Stimulated activated naive CD8-positive, alpha-beta T cell treated with anti-CD3 and anti-CD28 coated beads, Interleukin-15, Interleukin-2, amounts not matched to agents 100 ng/mL and 50 ng/mL, for 24 hours (primary cell): ENCODE measurements at regions not wholly inside any gene's neighbourhood (a gene's known extent, or its start where the extent isn't known, plus 50 kb on each side); places are given as distances from the start of the nearest gene placed in this dataset.
A peak's percentile ranks its signal among the peaks of the same experiment; 100 is the strongest.
"Not testable (repeated sequence)": the region's sequence is repeated elsewhere in the genome, so short reads cannot be mapped to it uniquely, and the experiment has no call there.

Experiments
- H3K27ac Mint-ChIP-seq: one replicate; pipeline ENCODE4 v1.8.0; 2021; ENCODE audit warnings: mild to moderate bottlenecking, mixed read lengths
- H3K27me3 Mint-ChIP-seq: one replicate; pipeline ENCODE4 v1.8.0; 2021; ENCODE audit warnings: mixed read lengths
- H3K36me3 Mint-ChIP-seq: one replicate; pipeline ENCODE4 v1.8.0; 2021; ENCODE audit warnings: low read depth, mixed read lengths
- H3K4me1 Mint-ChIP-seq: one replicate; pipeline ENCODE4 v1.8.0; 2021; ENCODE audit warnings: low read depth, mixed read lengths
- H3K4me3 Mint-ChIP-seq: one replicate; pipeline ENCODE4 v1.8.0; 2021; ENCODE audit warnings: mild to moderate bottlenecking, mixed read lengths
- H3K9me3 Mint-ChIP-seq: one replicate; pipeline ENCODE4 v1.8.0; 2021; ENCODE audit warnings: mixed read lengths

GRCh38 chr14:89514601-89515000, 97.6 kb upstream of the FOXN3 start:
- no peaks in the 10 kb centered on the region for H3K9me3 Mint-ChIP-seq
- peaks cover 19% of the 10 kb centered on the region for H3K36me3 Mint-ChIP-seq
- peaks cover 70% of the 10 kb centered on the region for H3K4me1 Mint-ChIP-seq

GRCh38 chr14:89509891-89510290, 92.9 kb upstream of the FOXN3 start:
- H3K36me3 Mint-ChIP-seq, result peaks cover 12% of the 10 kb centered on the region
- peaks cover 71% of the 10 kb centered on the region for H3K4me1 Mint-ChIP-seq
- H3K4me3 Mint-ChIP-seq, result peak overlapping the region; percentile 80
- H3K9me3 Mint-ChIP-seq, result no peaks in the 10 kb centered on the region
- peak overlapping the region; percentile 95 for H3K27ac Mint-ChIP-seq
- H3K27me3 Mint-ChIP-seq, result no peaks in the 10 kb centered on the region

More at GRCh38 chr14:89514601-89515000, 97.6 kb upstream of the FOXN3 start:
- no peak overlapping the region for H3K4me3 Mint-ChIP-seq
- no peaks in the 10 kb centered on the region for H3K27me3 Mint-ChIP-seq
- H3K27ac Mint-ChIP-seq, result no peak overlapping the region

- no peak overlapping the region for H3K4me3 Mint-ChIP-seq
- H3K4me1 Mint-ChIP-seq, result peaks cover 76% of the 10 kb centered on the region
- no peaks in the 10 kb centered on the region for H3K9me3 Mint-ChIP-seq
- H3K36me3 Mint-ChIP-seq, result peaks cover 10% of the 10 kb centered on the region
- peak overlapping the region; percentile 50 for H3K27ac Mint-ChIP-seq
- no peaks in the 10 kb centered on the region for H3K27me3 Mint-ChIP-seq
Measured at GRCh38 chr14:89508863-89509262, 91.8 kb upstream of the FOXN3 start.

- Mint-ChIP-seq H3K36me3 (peaks cover 7% of the 10 kb centered on the region), H3K27me3 (no peaks in the 10 kb centered on the region), H3K4me1 (peaks cover 79% of the 10 kb centered on the region), H3K4me3 (peak overlapping the region; percentile 30), H3K9me3 (no peaks in the 10 kb centered on the region), H3K27ac (peak overlapping the region; percentile 76)
Measured at GRCh38 chr14:89507926-89508460, 91.0 kb upstream of the FOXN3 start.

- peaks cover 6% of the 10 kb centered on the region for H3K36me3 Mint-ChIP-seq
- H3K9me3 Mint-ChIP-seq, result no peaks in the 10 kb centered on the region
- no peak overlapping the region for H3K4me3 Mint-ChIP-seq
- H3K27ac Mint-ChIP-seq, result peak overlapping the region; percentile 34
- peaks cover 76% of the 10 kb centered on the region for H3K4me1 Mint-ChIP-seq
- no peaks in the 10 kb centered on the region for H3K27me3 Mint-ChIP-seq
Measured at GRCh38 chr14:89507521-89507920, 90.5 kb upstream of the FOXN3 start.

- peak overlapping the region; percentile 34 for H3K27ac Mint-ChIP-seq
- not testable (repeated sequence) for H3K4me3 Mint-ChIP-seq, H3K27me3 Mint-ChIP-seq, H3K36me3 Mint-ChIP-seq, H3K9me3 Mint-ChIP-seq
- H3K4me1 Mint-ChIP-seq, result peaks cover 70% of the 10 kb centered on the region
Measured at GRCh38 chr14:89506891-89507452, 89.9 kb upstream of the FOXN3 start.

GRCh38 chr14:89504602-89505313, 87.7 kb upstream of the FOXN3 start:
- Mint-ChIP-seq H3K4me1 (peaks cover 48% of the 10 kb centered on the region), H3K9me3 (no peaks in the 10 kb centered on the region), H3K27ac (no peak overlapping the region), H3K27me3 (no peaks in the 10 kb centered on the region), H3K4me3 (no peak overlapping the region), H3K36me3 (peaks cover 11% of the 10 kb centered on the region)

- no peak overlapping the region for H3K4me3 Mint-ChIP-seq
- H3K4me1 Mint-ChIP-seq, result peaks cover 44% of the 10 kb centered on the region
- no peaks in the 10 kb centered on the region for H3K9me3 Mint-ChIP-seq
- no peak overlapping the region for H3K27ac Mint-ChIP-seq
- H3K36me3 Mint-ChIP-seq, result peaks cover 11% of the 10 kb centered on the region
- H3K27me3 Mint-ChIP-seq, result no peaks in the 10 kb centered on the region
Measured at GRCh38 chr14:89504091-89504490, 87.1 kb upstream of the FOXN3 start.

- no peaks in the 10 kb centered on the region for H3K27me3 Mint-ChIP-seq
- H3K4me1 Mint-ChIP-seq, result peaks cover 38% of the 10 kb centered on the region
- H3K4me3 Mint-ChIP-seq, result no peak overlapping the region
- no peaks in the 10 kb centered on the region for H3K9me3 Mint-ChIP-seq
- peaks cover 11% of the 10 kb centered on the region for H3K36me3 Mint-ChIP-seq
- H3K27ac Mint-ChIP-seq, result no peak overlapping the region
Measured at GRCh38 chr14:89503431-89503996, 86.5 kb upstream of the FOXN3 start.

DNA sequence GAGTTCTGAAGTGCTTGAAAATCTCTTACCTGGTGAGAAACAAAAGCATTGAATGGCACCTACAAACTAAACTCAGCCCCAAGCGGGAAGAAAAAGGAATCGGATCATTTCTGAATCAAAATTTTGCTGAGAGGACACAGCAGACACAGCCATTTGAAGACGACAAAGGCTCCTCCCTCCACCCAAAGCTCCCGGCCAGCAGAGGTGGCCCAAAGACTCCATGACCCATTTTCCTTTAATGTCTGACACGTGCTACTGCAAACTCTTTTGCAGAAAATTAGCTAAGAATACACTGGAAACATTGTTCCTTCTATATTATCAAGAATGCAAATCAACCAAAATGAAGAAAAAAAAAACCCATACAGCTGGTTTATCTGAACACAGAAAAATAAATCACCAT, 85.9 kb upstream of the FOXN3 start:
- Mint-ChIP-seq H3K9me3 (no peaks in the 10 kb centered on the region), H3K4me3 (no peak overlapping the region), H3K36me3 (peaks cover 11% of the 10 kb centered on the region), H3K27ac (no peak overlapping the region), H3K4me1 (peaks cover 32% of the 10 kb centered on the region), H3K27me3 (no peaks in the 10 kb centered on the region)

DNA sequence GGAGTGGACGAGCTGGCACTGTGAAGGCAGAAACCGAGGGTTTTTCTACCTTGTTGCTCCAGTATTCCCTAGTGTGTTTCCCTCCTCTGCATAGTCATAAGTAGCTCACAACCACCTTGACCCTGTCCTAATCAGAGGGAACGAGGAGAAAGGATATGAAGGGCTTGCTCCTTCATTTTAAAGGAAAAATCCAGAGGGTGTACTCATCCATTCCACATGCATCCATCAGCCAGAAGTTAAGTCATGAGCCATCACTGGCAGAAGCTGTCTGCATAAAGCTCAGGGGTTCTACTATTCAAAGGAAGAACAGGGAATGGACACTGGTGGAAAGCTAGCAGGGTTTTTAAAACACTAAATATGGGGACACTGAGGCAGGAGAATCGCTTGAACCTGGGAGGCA, 84.3 kb upstream of the FOXN3 start:
- H3K9me3 Mint-ChIP-seq, result no peaks in the 10 kb centered on the region
- H3K36me3 Mint-ChIP-seq, result peaks cover 15% of the 10 kb centered on the region
- H3K4me1 Mint-ChIP-seq, result peaks cover 22% of the 10 kb centered on the region
- no peak overlapping the region for H3K27ac Mint-ChIP-seq
- H3K4me3 Mint-ChIP-seq, result no peak overlapping the region
- H3K27me3 Mint-ChIP-seq, result no peaks in the 10 kb centered on the region

DNA sequence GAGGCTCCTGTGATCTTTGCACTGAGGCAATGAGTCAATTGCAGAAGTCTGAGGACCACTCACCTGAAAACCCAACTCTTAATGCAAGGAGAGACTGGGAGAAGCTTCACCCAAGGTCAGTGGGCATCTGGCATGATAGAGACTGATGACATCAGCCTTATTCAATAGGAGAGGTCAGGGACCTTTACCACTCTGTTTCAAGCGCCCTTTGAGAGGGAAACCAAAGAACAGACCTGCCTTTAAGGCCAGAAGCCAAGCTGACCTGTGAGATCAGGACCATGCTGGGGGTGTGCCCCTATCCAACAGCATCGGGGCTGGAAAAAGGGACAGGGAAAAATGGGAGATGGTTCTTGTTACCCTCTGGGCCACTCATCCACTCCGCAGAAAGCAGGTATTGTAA, 83.3 kb upstream of the FOXN3 start:
- peaks cover 15% of the 10 kb centered on the region for H3K36me3 Mint-ChIP-seq
- H3K4me1 Mint-ChIP-seq, result peaks cover 25% of the 10 kb centered on the region
- H3K27me3 Mint-ChIP-seq, result no peaks in the 10 kb centered on the region
- H3K9me3 Mint-ChIP-seq, result no peaks in the 10 kb centered on the region
- no peak overlapping the region for H3K4me3 Mint-ChIP-seq
- no peak overlapping the region for H3K27ac Mint-ChIP-seq

GRCh38 chr14:89498878-89499277, 81.8 kb upstream of the FOXN3 start:
- Mint-ChIP-seq H3K4me1 (peaks cover 22% of the 10 kb centered on the region), H3K27ac (no peak overlapping the region), H3K36me3 (peaks cover 15% of the 10 kb centered on the region), H3K27me3 (no peaks in the 10 kb centered on the region), H3K9me3 (no peaks in the 10 kb centered on the region), H3K4me3 (no peak overlapping the region)

DNA sequence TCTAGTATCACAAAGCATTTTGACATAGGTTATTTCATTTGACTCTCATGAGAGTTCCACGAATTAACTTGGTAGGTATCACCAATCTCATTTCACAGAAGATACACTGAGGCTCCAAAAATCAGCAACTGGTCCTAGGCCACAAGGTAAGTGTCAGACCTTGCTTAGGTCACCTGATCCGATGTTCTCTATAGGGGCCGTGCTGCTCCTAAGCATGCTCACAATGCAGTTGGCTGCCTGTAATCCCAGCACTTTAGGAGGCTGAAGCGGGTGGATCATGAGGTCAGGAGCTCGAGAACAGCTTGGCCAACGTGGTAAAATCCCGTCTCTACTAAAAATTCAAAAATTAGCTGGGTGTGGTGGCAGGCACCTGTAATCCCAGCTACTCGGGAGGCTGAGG, 78.7 kb upstream of the FOXN3 start:
- Mint-ChIP-seq H3K4me1 (peaks cover 24% of the 10 kb centered on the region), H3K9me3 (no peaks in the 10 kb centered on the region), H3K27ac (no peak overlapping the region), H3K4me3 (no peak overlapping the region), H3K27me3 (no peaks in the 10 kb centered on the region), H3K36me3 (peaks cover 8% of the 10 kb centered on the region)

DNA sequence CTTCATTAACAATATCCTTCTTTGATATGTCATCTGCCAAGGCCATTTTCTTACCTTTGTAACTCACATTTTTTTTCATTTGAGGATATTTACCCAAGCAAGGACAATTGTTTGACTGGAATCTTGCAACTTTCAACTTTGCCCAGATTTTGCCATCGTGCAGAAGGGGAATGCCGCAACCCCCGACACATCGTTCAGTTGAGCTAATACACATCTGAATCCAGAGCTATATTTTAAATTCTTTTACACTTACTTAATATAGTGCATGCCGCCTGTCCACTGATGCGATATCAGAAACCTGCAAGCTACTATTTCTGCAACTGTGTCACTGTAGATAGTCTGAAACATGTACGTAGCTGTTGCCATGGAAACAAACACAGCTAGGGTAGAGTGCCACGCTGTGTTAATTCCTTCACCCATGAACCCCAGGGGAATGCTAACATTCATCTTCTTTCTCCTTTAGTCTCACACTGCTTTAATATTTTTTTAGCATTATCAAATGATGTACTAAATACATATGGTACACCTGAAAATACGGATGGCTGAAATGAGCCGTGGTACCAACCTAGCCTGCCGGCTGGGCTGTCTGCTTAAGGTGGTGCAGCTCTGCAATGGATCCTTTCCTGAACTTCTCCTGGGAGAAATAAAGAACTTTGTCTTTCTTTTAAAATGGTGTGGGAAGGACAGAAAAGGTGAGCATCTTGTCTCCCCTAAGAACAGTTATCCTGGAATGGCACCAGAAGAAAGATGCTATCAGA, 77.0 kb upstream of the FOXN3 start:
- Mint-ChIP-seq H3K27ac (no peak overlapping the region), H3K9me3 (no peaks in the 10 kb centered on the region), H3K36me3 (peaks cover 4% of the 10 kb centered on the region), H3K27me3 (no peaks in the 10 kb centered on the region), H3K4me3 (no peak overlapping the region), H3K4me1 (peaks cover 24% of the 10 kb centered on the region)
